ENCODE measurements at regions not wholly inside any gene's neighbourhood (a gene's known extent, or its start where the extent isn't known, plus 50 kb on each side); places are given as distances from the start of the nearest gene placed in this dataset.

- intact Hi-C loops (cut with micrococcal nuclease) (no loop called here), dilution Hi-C loops (cut with MboI; ENCODE audit: extremely low pct_ligation_motif_present, low sequenced_read_pairs) (no loop called here)
- ChIA-PET CTCF (no interaction called here), POLR2A (no interaction called here)
- Histone ChIP-seq H3K36me3 (ENCODE audit: control insufficient read depth in 2 of 2, extremely low read depth in 1 of 2, insufficient read depth in 2 of 2, low read length in 2 of 2) (no peaks in the 10 kb centered on the region), H3K27ac (ENCODE audit: insufficient read depth, low read depth, low read length) (no peak overlapping the region), H2AFZ (ENCODE audit: low read depth, low read length) (no peak overlapping the region), H4K20me1 (replicated peaks; ENCODE audit: control insufficient read depth, extremely low read depth, insufficient read depth, low read length) (no peaks in the 10 kb centered on the region), H3K4me2 (ENCODE audit: insufficient read depth, low read length) (no peak overlapping the region), H3K4me3 (replicated peaks in 1 of 3; ENCODE audit: insufficient read depth in 1 of 3, low read depth in 1 of 3, low read length in 3 of 3) (no peak overlapping the region), H3K9me3 (replicated peaks; ENCODE audit: control insufficient read depth, insufficient read depth, low read length) (no peaks in the 10 kb centered on the region), H3K9me1 (replicated peaks; ENCODE audit: control insufficient read depth, extremely low read depth, insufficient read depth, low read length) (no peaks in the 10 kb centered on the region), H3K27me3 (ENCODE audit: control insufficient read depth in 2 of 2, insufficient read depth in 2 of 2, low read length in 2 of 2) (no peaks in the 10 kb centered on the region), H3K4me1 (ENCODE audit: control insufficient read depth, extremely low read depth, insufficient read depth, low read length) (no peaks in the 10 kb centered on the region), H3K9ac (replicated peaks; ENCODE audit: extremely low read depth, insufficient read depth, low read length) (no peak overlapping the region), H3K79me2 (ENCODE audit: control insufficient read depth, insufficient read depth, low read length) (no peaks in the 10 kb centered on the region)
- no TSS peak for BruUV-seq (replicated peaks)
- TF ChIP-seq POLR2AphosphoS5 (IDR thresholded peaks at IDR 0.05; ENCODE audit: insufficient read depth, low read depth, low read length) (no peak), POLR2A (IDR thresholded peaks at IDR 0.05; ENCODE audit: low read depth, low read length) (no peak), FOS (IDR thresholded peaks at IDR 0.05; ENCODE audit: borderline replicate concordance, insufficient read depth, low read length) (no peak), JUN (IDR thresholded peaks at IDR 0.05; ENCODE audit: borderline replicate concordance, insufficient read depth, insufficient read length, low read depth) (no peak), GATA2 (IDR thresholded peaks at IDR 0.05; ENCODE audit: insufficient read depth, insufficient read length, low read depth, low read length) (no peak)
- no peak for FAIRE-seq
- no peak for DNase-seq (ENCODE audit: low read depth, low spot score)
Observed at GRCh38 chr10:36942616-36943015, 182.8 kb upstream of the ANKRD30A start.

- TF ChIP-seq MAX (IDR thresholded peaks at IDR 0.05; ENCODE audit: insufficient read depth, insufficient read length) (no peak), POLR2A (IDR thresholded peaks at IDR 0.05; ENCODE audit: low read depth, low read length) (no peak), POLR2AphosphoS5 (IDR thresholded peaks at IDR 0.05; ENCODE audit: insufficient read depth, low read depth, low read length) (no peak), CTCF (IDR thresholded peaks at IDR 0.05; ENCODE audit: extremely low read depth in 1 of 2, insufficient read depth in 1 of 2, low read depth in 1 of 2, low read length in 2 of 2) (no peak), FOS (IDR thresholded peaks at IDR 0.05; ENCODE audit: borderline replicate concordance, insufficient read depth, low read length) (no peak), GATA2 (IDR thresholded peaks at IDR 0.05; ENCODE audit: insufficient read depth, insufficient read length, low read depth, low read length) (no peak), JUN (IDR thresholded peaks at IDR 0.05; ENCODE audit: borderline replicate concordance, insufficient read depth, insufficient read length, low read depth) (no peak), EZH2 (IDR thresholded peaks at IDR 0.05; ENCODE audit: borderline replicate concordance, low read depth, low read length, severe bottlenecking) (no peak), MYC (IDR thresholded peaks at IDR 0.05; ENCODE audit: low read depth, low read length) (no peak)
- no peaks in the 10 kb centered on the region for H4K20me1 ChIP-seq (replicated peaks; ENCODE audit: control insufficient read depth, extremely low read depth, insufficient read depth, low read length)
- no peaks in the 10 kb centered on the region for H3K36me3 ChIP-seq (ENCODE audit: control insufficient read depth in 2 of 2, extremely low read depth in 1 of 2, insufficient read depth in 2 of 2, low read length in 2 of 2)
- POLR2A ChIA-PET: no interaction called here
- no peak overlapping the region for H3K4me2 ChIP-seq (ENCODE audit: insufficient read depth, low read length)
- H3K4me3 ChIP-seq (replicated peaks in 1 of 3; ENCODE audit: insufficient read depth in 1 of 3, low read depth in 1 of 3, low read length in 3 of 3): no peak overlapping the region
- no peak overlapping the region for H3K27ac ChIP-seq (ENCODE audit: insufficient read depth, low read depth, low read length)
- no peaks in the 10 kb centered on the region for H3K79me2 ChIP-seq (ENCODE audit: control insufficient read depth, insufficient read depth, low read length)
- no TSS peak for BruUV-seq (replicated peaks)
- no peaks in the 10 kb centered on the region for H3K27me3 ChIP-seq (ENCODE audit: control insufficient read depth in 2 of 2, insufficient read depth in 2 of 2, low read length in 2 of 2)
- no peak for FAIRE-seq
- no peaks in the 10 kb centered on the region for H3K9me3 ChIP-seq (replicated peaks; ENCODE audit: control insufficient read depth, insufficient read depth, low read length)
- no peak overlapping the region for H3K9ac ChIP-seq (replicated peaks; ENCODE audit: extremely low read depth, insufficient read depth, low read length)
- dilution Hi-C loops (cut with MboI; ENCODE audit: extremely low pct_ligation_motif_present, low sequenced_read_pairs) (no loop called here), intact Hi-C loops (cut with micrococcal nuclease) (no loop called here)
- no peaks in the 10 kb centered on the region for H3K9me1 ChIP-seq (replicated peaks; ENCODE audit: control insufficient read depth, extremely low read depth, insufficient read depth, low read length)
- DNase-seq (ENCODE audit: low read depth, low spot score): no peak
- CTCF ChIA-PET: interaction anchor here (0.7 kb wide), 1 partner anchor 10 kb away, joined by 3 read pairs; no protein-coding TSS in a partner anchor
- no peaks in the 10 kb centered on the region for H3K4me1 ChIP-seq (ENCODE audit: control insufficient read depth, extremely low read depth, insufficient read depth, low read length)
- H2AFZ ChIP-seq (ENCODE audit: low read depth, low read length): no peak overlapping the region
Observed at GRCh38 chr10:36903040-36903439, 222.4 kb upstream of the ANKRD30A start.

Measured in endothelial cell of umbilical vein (primary cell).